ENCODE measurements at regions not wholly inside any gene's neighbourhood (a gene's known extent, or its start where the extent isn't known, plus 50 kb on each side); places are given as distances from the start of the nearest gene placed in this dataset.

- no peak for TF ChIP-seq AEBP2 (tag by site-specific recombination; IDR thresholded peaks at IDR 0.05; ENCODE audit: borderline replicate concordance)
- 0 out of 2 replicates have a peak, but pooled peaks have one; percentile 28 for TF ChIP-seq ZBTB8A (tag by site-specific recombination; IDR thresholded peaks at IDR 0.05)
- TF ChIP-seq ZNF658 (tag by site-specific recombination; IDR thresholded peaks at IDR 0.05): no peak
- no peak for TF ChIP-seq ZNF701 (tag by site-specific recombination; IDR thresholded peaks at IDR 0.05)
- TF ChIP-seq CTCF (tag by site-specific recombination; IDR thresholded peaks at IDR 0.05): no peak
- 0 out of 2 replicates have a peak, but pooled peaks have one; percentile 26 for TF ChIP-seq ZBTB20 (tag by site-specific recombination; IDR thresholded peaks at IDR 0.05)
- TF ChIP-seq ZXDB (tag by site-specific recombination; IDR thresholded peaks at IDR 0.05): peak; percentile 52; the same call in 1 of the 2 replicates
Observed at GRCh38 chr5:143986516-143987212, 174.7 kb downstream of the HMHB1 start (continued).

- Histone ChIP-seq H3K36me3 (ENCODE audit: control insufficient read depth in 2 of 2, insufficient read depth in 1 of 2, low read length in 2 of 2) (no peaks in the 10 kb centered on the region), H3K4me3 (ENCODE audit: low read depth, low read length) (no peak overlapping the region), H3K27ac (ENCODE audit: extremely low read depth, low read depth, low read length) (0 out of 2 replicates have a peak overlapping the region, but pooled peaks have one; percentile 57), H3K4me1 (ENCODE audit: control insufficient read depth, insufficient read depth, low read length) (peaks cover 11% of the 10 kb centered on the region), H3K9me3 (ENCODE audit: control insufficient read depth, insufficient read depth, low read depth, low read length) (no peaks in the 10 kb centered on the region)
- POLR2A ChIA-PET: no interaction called here
- CTCF ChIA-PET: interaction anchor here (0.6 kb wide), 1 partner anchor 47 kb away, joined by 3 read pairs; no protein-coding TSS in a partner anchor
- TF ChIP-seq ZNF366 (tag by site-specific recombination; conservative IDR thresholded peaks at IDR 0.05) (peak; percentile 91), ZFP3 (tag by site-specific recombination; IDR thresholded peaks at IDR 0.05; ENCODE audit: low read depth) (no peak)
Observed at GRCh38 chr5:143987264-143987663, 175.3 kb downstream of the HMHB1 start.

- Histone ChIP-seq H3K4me1 (ENCODE audit: control insufficient read depth, insufficient read depth, low read length) (peaks cover 11% of the 10 kb centered on the region), H3K9me3 (ENCODE audit: control insufficient read depth, insufficient read depth, low read depth, low read length) (no peaks in the 10 kb centered on the region), H3K4me3 (ENCODE audit: low read depth, low read length) (no peak overlapping the region), H3K36me3 (ENCODE audit: control insufficient read depth in 2 of 2, insufficient read depth in 1 of 2, low read length in 2 of 2) (no peaks in the 10 kb centered on the region), H3K27ac (ENCODE audit: extremely low read depth, low read depth, low read length) (no peak overlapping the region)
- ChIA-PET CTCF (interaction anchor here (0.6 kb wide), 1 partner anchor 47 kb away, joined by 3 read pairs; no protein-coding TSS in a partner anchor), POLR2A (no interaction called here)
- no peak for TF ChIP-seq GLIS2 (tag by site-specific recombination; IDR thresholded peaks at IDR 0.05)
- TF ChIP-seq ZNF366 (tag by site-specific recombination; conservative IDR thresholded peaks at IDR 0.05): no peak
- no peak for TF ChIP-seq PRDM6 (tag by site-specific recombination; IDR thresholded peaks at IDR 0.05)
- no peak for TF ChIP-seq ZNF23 (tag by site-specific recombination; IDR thresholded peaks at IDR 0.05; ENCODE audit: borderline replicate concordance)
- no peak for TF ChIP-seq BCL11A (tag by site-specific recombination; IDR thresholded peaks at IDR 0.05; ENCODE audit: low read depth)
- no peak for TF ChIP-seq MEIS1 (CRISPR knock-in tag; IDR thresholded peaks at IDR 0.05; ENCODE audit: borderline replicate concordance)
- no peak for TF ChIP-seq TRIM28 (IDR thresholded peaks at IDR 0.05; ENCODE audit: borderline replicate concordance, low read length)
- TF ChIP-seq ZNF544 (tag by site-specific recombination; IDR thresholded peaks at IDR 0.05): no peak
Observed at GRCh38 chr5:143987751-143988560, 176.0 kb downstream of the HMHB1 start.
